ENCODE measurements at regions not wholly inside any gene's neighbourhood (a gene's known extent, or its start where the extent isn't known, plus 50 kb on each side); places are given as distances from the start of the nearest gene placed in this dataset.

GRCh38 chr16:17037499-17037898 lies 433.3 kb downstream of the XYLT1 start:
- TF ChIP-seq CTCF (IDR thresholded peaks at IDR 0.05), result no peak

GRCh38 chr16:17038415-17038814 lies 432.3 kb downstream of the XYLT1 start:
- TF ChIP-seq CTCF (IDR thresholded peaks at IDR 0.05), result no peak

- TF ChIP-seq CTCF (IDR thresholded peaks at IDR 0.05), result no peak
Observed at GRCh38 chr16:17050468-17050867, 420.3 kb downstream of the XYLT1 start.
